K562 (cell line): ENCODE measurements at regions not wholly inside any gene's neighbourhood (a gene's known extent, or its start where the extent isn't known, plus 50 kb on each side); places are given as distances from the start of the nearest gene placed in this dataset.

ENCODE experiments used
- ATAC-seq: fragments of 200-7000 bp; cut with Tn5 transposase; 3 replicates; pipeline ENCODE4 v1.9.1; 2020; ENCODE audit warnings: moderate library complexity
- BruUV-seq: library from RNA; stranded (reverse); fragments of 400-500 nt; replicated peaks from 2 replicates; lab custom pipeline; 2021; lab: Mats Ljungman, UMichigan
- CTCF ChIA-PET: fragments of 300-600 bp; formaldehyde crosslinking; extraction: SDS; loops from one replicate; lab custom pipeline; 2021; ENCODE audit warnings: low intra/inter-chr PET ratio; lab: Yijun Ruan, JAX
- POLR2A ChIA-PET: fragments of 300-600, 350-650 bp; sonication (Branson Sonifier 250); formaldehyde crosslinking; extraction: SDS; loops from one replicate; lab custom pipeline; 2021; ENCODE audit warnings: antibody characterized with exemption, inconsistent platforms; lab: Yijun Ruan, JAX
- DNase-seq, 4 experiments: peaks; one replicate each; pipeline versions ENCODE4 v3.0.0 to v3.0.0-alpha.2; 2011 to 2018; ENCODE audit warnings: low spot score in 3 of 4, mixed read lengths in 3 of 4; ENCODE audit errors: extremely low read depth in 1 of 4
- FAIRE-seq: peaks from 2 replicates; lab custom pipeline; 2011; peaks lifted over from hg19 to GRCh38; lab: Jason Lieb, UNC
- H2AFZ ChIP-seq: 2 replicates; pipeline ENCODE4 v1.6.0; 2011; ENCODE audit warnings: low read depth, low read length, control low read depth, inconsistent platforms
- H3K27ac ChIP-seq: fragments of 200-600 bp; 3 replicates; pipeline ENCODE4 v1.8.0; 2011; ENCODE audit warnings: low read depth, mild to moderate bottlenecking, control low read depth, inconsistent platforms, low read length, moderate library complexity, mixed read lengths; ENCODE audit errors: extremely low read depth
- H3K27me3 ChIP-seq, 2 experiments: fragments of 300-600 bp in 1 of 2; 2 replicates in 1 of 2; 3 replicates in 1 of 2; pipeline versions ENCODE4 v1.6.0 to v1.8.0; 2011; ENCODE audit warnings: inconsistent platforms in 2 of 2, low read length in 2 of 2, mild to moderate bottlenecking in 1 of 2, mixed read lengths in 1 of 2, moderate library complexity in 1 of 2; ENCODE audit not compliant: control insufficient read depth in 2 of 2, insufficient read depth in 2 of 2
- H3K36me3 ChIP-seq: fragments of 300-600 bp; 3 replicates; pipeline ENCODE4 v1.8.0; 2011; ENCODE audit warnings: mild to moderate bottlenecking, low read length, inconsistent platforms; ENCODE audit not compliant: control insufficient read depth, insufficient read depth
- H3K4me1 ChIP-seq, 2 experiments: fragments of 200-600 bp in 1 of 2; replicated peaks in 1 of 2; 2 replicates in 1 of 2; 3 replicates in 1 of 2; pipeline versions ENCODE4 v1.5.1 to v1.8.0; 2011; ENCODE audit warnings: inconsistent platforms in 2 of 2, low read length in 2 of 2, mild to moderate bottlenecking in 1 of 2, mixed read lengths in 1 of 2, moderate library complexity in 1 of 2; ENCODE audit not compliant: control insufficient read depth in 2 of 2, insufficient read depth in 2 of 2
- H3K4me2 ChIP-seq: 2 replicates; pipeline ENCODE4 v1.6.1; 2011; ENCODE audit warnings: low read length, control low read depth, inconsistent platforms, mixed read lengths; ENCODE audit not compliant: insufficient read depth
- H3K4me3 ChIP-seq: fragments of 200-600 bp; sonication (generic), shearing (Covaris generic); 2 replicates; pipeline ENCODE4 v1.5.1; 2016; ENCODE audit warnings: control low read depth, inconsistent platforms
- H3K79me2 ChIP-seq: fragments of 200-600 bp; 3 replicates; pipeline ENCODE4 v1.8.0; 2011; ENCODE audit warnings: low read length, inconsistent platforms; ENCODE audit not compliant: control insufficient read depth, insufficient read depth
- H3K9ac ChIP-seq, 2 experiments: 2 replicates each; pipeline versions ENCODE4 v1.6.0 to v1.6.1; 2011; ENCODE audit warnings: low read depth in 2 of 2, low read length in 2 of 2, control low read depth in 1 of 2, inconsistent platforms in 1 of 2, mild to moderate bottlenecking in 1 of 2, mixed read lengths in 1 of 2; ENCODE audit not compliant: insufficient read depth in 1 of 2
- H3K9me1 ChIP-seq: one replicate; pipeline ENCODE4 v1.6.0; 2011; ENCODE audit warnings: inconsistent platforms, mild to moderate bottlenecking, low read length, moderate library complexity; ENCODE audit not compliant: control insufficient read depth, insufficient read depth
- H3K9me3 ChIP-seq: replicated peaks from 2 replicates; pipeline ENCODE4 v1.5.1; 2011; ENCODE audit warnings: low read depth, low read length, inconsistent platforms; ENCODE audit not compliant: control insufficient read depth, insufficient read depth
- H4K20me1 ChIP-seq: replicated peaks from 2 replicates; pipeline ENCODE4 v1.6.1; 2011; ENCODE audit warnings: low read length, inconsistent platforms, mixed read lengths; ENCODE audit not compliant: control insufficient read depth, insufficient read depth
- FOXP1 ChIP-seq: sonication (generic); formaldehyde crosslinking; IDR thresholded peaks from 2 replicates; pipeline ENCODE4 v1.8.0; 2022; ENCODE audit warnings: mild to moderate bottlenecking, missing genetic modification reagents
- KHSRP ChIP-seq: fragments of 450-650 bp; IDR thresholded peaks from 2 replicates; pipeline ENCODE4 v1.6.1; 2017
- NUFIP1 ChIP-seq: fragments of 450-650 bp; IDR thresholded peaks from 2 replicates; pipeline ENCODE4 v1.6.1; 2018; ENCODE audit not compliant: partially characterized antibody
- PCBP1 ChIP-seq: fragments of 200-400 bp; formaldehyde crosslinking; IDR thresholded peaks from 2 replicates; pipeline ENCODE4 v1.6.1; 2018; ENCODE audit warnings: mild to moderate bottlenecking, low read depth, low read length; ENCODE audit not compliant: poor library complexity, severe bottlenecking
- TCF3 ChIP-seq: sonication (generic); formaldehyde crosslinking; IDR thresholded peaks from 2 replicates; pipeline ENCODE4 v1.4.0; 2020; ENCODE audit warnings: mild to moderate bottlenecking, missing genetic modification reagents
- ZNF239 ChIP-seq: fragments of 250-450 bp; sonication (Bioruptor Pico); IDR thresholded peaks from 2 replicates; pipeline ENCODE4 v1.4.0; 2020; ENCODE audit warnings: mild to moderate bottlenecking
- ZNF655 ChIP-seq: fragments of 250-450 bp; sonication (Bioruptor Pico); IDR thresholded peaks from 2 replicates; pipeline ENCODE4 v1.5.0; 2021
- WGBS: fragments of 100-300 bp; shearing (Covaris generic); methylation state at CpG from one replicate; pipeline ENCODE4 v1.1.6; 2016; ENCODE audit warnings: low coverage, mixed read lengths; ENCODE audit not compliant: insufficient coverage; ENCODE audit errors: missing lambda C conversion rate; 5-methylcytosine and 5-hydroxymethylcytosine counted together
- in situ Hi-C: fragments of 300-500 bp; cut with MboI; formaldehyde crosslinking; loops from 4 replicates; pipeline ENCODE4 v1.15.0; 2018; ENCODE audit warnings: inconsistent platforms, mixed read lengths
- intact Hi-C: fragments of 100-400 bp; cut with micrococcal nuclease; formaldehyde crosslinking; loops from 2 replicates; pipeline ENCODE4 v1.14.2; 2022

- 0% methylated on average over 4 of the region's 4 CpGs for WGBS
- no peaks in the 10 kb centered on the region for H3K79me2 ChIP-seq
- no peak overlapping the region for H3K9ac ChIP-seq
- H4K20me1 ChIP-seq = no peaks in the 10 kb centered on the region
- intact Hi-C loops (no loop called here), in situ Hi-C loops (no loop called here)
- ATAC-seq (no peak), FAIRE-seq (no peak), DNase-seq (no peak)
- ChIA-PET CTCF (no interaction called here), POLR2A (no interaction called here)
- TF ChIP-seq TCF3 (no peak), FOXP1 (CRISPR knock-in tag) (no peak), NUFIP1 (no peak), ZNF655 (CRISPR knock-in tag) (no peak), PCBP1 (no peak), ZNF239 (CRISPR knock-in tag) (no peak), KHSRP (no peak)
- no peak overlapping the region for H3K27ac ChIP-seq
- no peaks in the 10 kb centered on the region for H3K4me1 ChIP-seq
- no peaks in the 10 kb centered on the region for H3K36me3 ChIP-seq
- no peak overlapping the region for H3K4me2 ChIP-seq
- no peak overlapping the region for H2AFZ ChIP-seq
- H3K4me3 ChIP-seq = no peak overlapping the region
- H3K9me1 ChIP-seq = no peaks in the 10 kb centered on the region
- 0 out of 5 replicates have a peak, but pooled peaks cover 0 to 4% of the 10 kb centered on the region in 2 experiments for H3K27me3 ChIP-seq
- BruUV-seq = no TSS peak
- no peaks in the 10 kb centered on the region for H3K9me3 ChIP-seq
These were observed 308.1 kb downstream of the TCERG1L start for GRCh38 chr10:131003455-131003854.
